GM21381 (cell line): ENCODE measurements at regions not wholly inside any gene's neighbourhood (a gene's known extent, or its start where the extent isn't known, plus 50 kb on each side); places are given as distances from the start of the nearest gene placed in this dataset.

ENCODE experiments used
- ATAC-seq: cut with Tn5 transposase; IDR thresholded peaks from one replicate; pipeline ENCODE4 v1.9.1; 2021; ENCODE audit warnings: mild to moderate bottlenecking, moderate library complexity; ENCODE audit not compliant: unreplicated experiment

- no peak for ATAC-seq
Measured at GRCh38 chr14:41409806-41410205, 196.9 kb upstream of the LRFN5 start.

- no peak for ATAC-seq
Measured at GRCh38 chr14:41404126-41404525, 202.6 kb upstream of the LRFN5 start.

GRCh38 chr14:41403360-41403759 lies 203.3 kb upstream of the LRFN5 start:
- no peak for ATAC-seq

GRCh38 chr14:41397926-41398325 lies 208.8 kb upstream of the LRFN5 start:
- ATAC-seq = no peak

- ATAC-seq = no peak
Measured at GRCh38 chr14:41393512-41393911, 213.2 kb upstream of the LRFN5 start.

- ATAC-seq = no peak
Measured at GRCh38 chr14:41392226-41392625, 214.4 kb upstream of the LRFN5 start.

GRCh38 chr14:41389355-41389754 lies 217.3 kb upstream of the LRFN5 start:
- no peak for ATAC-seq

- no peak for ATAC-seq
Measured at GRCh38 chr14:41385797-41386196, 220.9 kb upstream of the LRFN5 start.

- ATAC-seq = no peak
Measured at GRCh38 chr14:41380017-41380416, 226.7 kb upstream of the LRFN5 start.

GRCh38 chr14:41378526-41378925 lies 228.2 kb upstream of the LRFN5 start:
- no peak for ATAC-seq

- ATAC-seq = no peak
Measured at GRCh38 chr14:41377932-41378331, 228.7 kb upstream of the LRFN5 start.

GRCh38 chr14:41374092-41374491 lies 232.6 kb upstream of the LRFN5 start:
- no peak for ATAC-seq

GRCh38 chr14:41362139-41362538 lies 244.5 kb upstream of the LRFN5 start:
- no peak for ATAC-seq

GRCh38 chr14:41360126-41360525 lies 246.6 kb upstream of the LRFN5 start:
- ATAC-seq = no peak

- no peak for ATAC-seq
Measured at GRCh38 chr14:41355866-41356265, 250.8 kb upstream of the LRFN5 start.

GRCh38 chr14:41350476-41350875 lies 256.2 kb upstream of the LRFN5 start:
- ATAC-seq = no peak

- ATAC-seq = no peak
Measured at GRCh38 chr14:41349289-41349910, 257.3 kb upstream of the LRFN5 start.

GRCh38 chr14:41343857-41344256 lies 262.8 kb upstream of the LRFN5 start:
- ATAC-seq = no peak

GRCh38 chr14:41313196-41313595 lies 293.5 kb upstream of the LRFN5 start:
- no peak for ATAC-seq

GRCh38 chr14:41303506-41303905 lies 303.2 kb upstream of the LRFN5 start:
- ATAC-seq = no peak

GRCh38 chr14:41302776-41303175 lies 303.9 kb upstream of the LRFN5 start:
- ATAC-seq = no peak

GRCh38 chr14:41299924-41300323 lies 306.8 kb upstream of the LRFN5 start:
- ATAC-seq = no peak

- ATAC-seq = no peak
Measured at GRCh38 chr14:41298328-41298690, 308.4 kb upstream of the LRFN5 start.
